H9 (cell line): ENCODE measurements at regions not wholly inside any gene's neighbourhood (a gene's known extent, or its start where the extent isn't known, plus 50 kb on each side); places are given as distances from the start of the nearest gene placed in this dataset.
A peak's percentile ranks its signal among the peaks of the same experiment; 100 is the strongest.

ENCODE experiments used
- DNase-seq: peaks from one replicate; pipeline ENCODE4 v3.0.0-alpha.2; 2017
- H2AFZ ChIP-seq: one replicate; pipeline ENCODE4 v1.6.1; 2013; ENCODE audit warnings: mild to moderate bottlenecking, low read length, control low read depth, moderate library complexity
- H2AK5ac ChIP-seq: 2 replicates; pipeline ENCODE4 v1.6.1; 2013; ENCODE audit warnings: low read length, control low read depth, mixed read lengths; ENCODE audit not compliant: insufficient read length
- H2BK120ac ChIP-seq: one replicate; pipeline ENCODE4 v1.6.1; 2013; ENCODE audit warnings: low read depth, mild to moderate bottlenecking, low read length, control low read depth, inconsistent platforms; ENCODE audit not compliant: poor library complexity, severe bottlenecking
- H2BK12ac ChIP-seq: 2 replicates; pipeline ENCODE4 v1.6.1; 2013; ENCODE audit warnings: low read length, control low read depth, mixed read lengths, low read depth; ENCODE audit not compliant: insufficient read length
- H2BK15ac ChIP-seq: 2 replicates; pipeline ENCODE4 v1.6.1; 2013; ENCODE audit warnings: low read depth, low read length, control low read depth
- H2BK20ac ChIP-seq: one replicate; pipeline ENCODE4 v1.6.1; 2013; ENCODE audit warnings: low read depth, mild to moderate bottlenecking, low read length, control low read depth, inconsistent platforms; ENCODE audit not compliant: poor library complexity, severe bottlenecking
- H2BK5ac ChIP-seq: 2 replicates; pipeline ENCODE4 v1.6.1; 2013; ENCODE audit warnings: low read length, control low read depth, mixed read lengths; ENCODE audit not compliant: insufficient read length
- H3K14ac ChIP-seq: 2 replicates; pipeline ENCODE4 v1.6.1; 2013; ENCODE audit warnings: low read length, control low read depth; ENCODE audit not compliant: insufficient read depth
- H3K18ac ChIP-seq: 2 replicates; pipeline ENCODE4 v1.6.1; 2013; ENCODE audit warnings: low read depth, mild to moderate bottlenecking, mixed read lengths, low read length, control low read depth; ENCODE audit not compliant: insufficient read length
- H3K23ac ChIP-seq: 2 replicates; pipeline ENCODE4 v1.6.1; 2013; ENCODE audit warnings: low read length, control low read depth, mixed read lengths, low read depth; ENCODE audit not compliant: insufficient read length
- H3K23me2 ChIP-seq: 2 replicates; pipeline ENCODE4 v1.6.1; 2013; ENCODE audit warnings: low read depth, mild to moderate bottlenecking, mixed read lengths, low read length, control low read depth; ENCODE audit not compliant: insufficient read length, poor library complexity, severe bottlenecking
- H3K27ac ChIP-seq: 2 replicates; pipeline ENCODE4 v1.5.1; 2013; ENCODE audit warnings: low read length, control low read depth, mixed read lengths, low read depth; ENCODE audit not compliant: insufficient read length
- H3K27me3 ChIP-seq: 2 replicates; pipeline ENCODE4 v1.6.1; 2013; ENCODE audit warnings: low read length, control low read depth, inconsistent platforms; ENCODE audit not compliant: insufficient read depth
- H3K4ac ChIP-seq: 2 replicates; pipeline ENCODE4 v1.6.1; 2013; ENCODE audit warnings: low read depth, mild to moderate bottlenecking, control low read depth, inconsistent platforms, low read length, moderate library complexity
- H3K4me1 ChIP-seq: 2 replicates; pipeline ENCODE4 v1.6.1; 2013; ENCODE audit warnings: low read length, control low read depth, inconsistent platforms; ENCODE audit not compliant: insufficient read depth
- H3K4me2 ChIP-seq: 2 replicates; pipeline ENCODE4 v1.6.1; 2013; ENCODE audit warnings: low read length, control low read depth, mixed read lengths; ENCODE audit not compliant: insufficient read length, insufficient read depth
- H3K56ac ChIP-seq: 2 replicates; pipeline ENCODE4 v1.6.1; 2013; ENCODE audit warnings: low read depth, mild to moderate bottlenecking, mixed read lengths, low read length, control low read depth; ENCODE audit not compliant: insufficient read length
- H3K79me1 ChIP-seq: 2 replicates; pipeline ENCODE4 v1.6.1; 2013; ENCODE audit warnings: low read depth, mild to moderate bottlenecking, moderate library complexity, low read length, control low read depth, inconsistent platforms; ENCODE audit not compliant: insufficient read depth, poor library complexity, severe bottlenecking
- H3K79me2 ChIP-seq: 2 replicates; pipeline ENCODE4 v1.6.1; 2013; ENCODE audit warnings: low read length, control low read depth, inconsistent platforms; ENCODE audit not compliant: insufficient read depth
- H3K9ac ChIP-seq: 2 replicates; pipeline ENCODE4 v1.6.1; 2013; ENCODE audit warnings: low read length, control low read depth, mixed read lengths; ENCODE audit not compliant: insufficient read length; ENCODE audit errors: extremely low read depth
- H3K9me3 ChIP-seq: one replicate; pipeline ENCODE4 v1.6.1; 2013; ENCODE audit warnings: low read depth, low read length, inconsistent platforms; ENCODE audit not compliant: control insufficient read depth
- H3T11ph ChIP-seq: one replicate; pipeline ENCODE4 v1.6.1; 2013; ENCODE audit warnings: mild to moderate bottlenecking, low read length, control low read depth, inconsistent platforms
- H4K20me1 ChIP-seq: one replicate; pipeline ENCODE4 v1.6.1; 2013; ENCODE audit not compliant: control insufficient read depth, insufficient read length, insufficient read depth
- H4K5ac ChIP-seq: 2 replicates; pipeline ENCODE4 v1.6.1; 2013; ENCODE audit warnings: low read depth, mild to moderate bottlenecking, mixed read lengths, low read length, control low read depth; ENCODE audit not compliant: insufficient read length
- H4K8ac ChIP-seq: replicated peaks from 2 replicates; pipeline ENCODE4 v1.6.1; 2013; ENCODE audit warnings: low read length, control low read depth, mixed read lengths, low read depth; ENCODE audit not compliant: insufficient read length
- H4K91ac ChIP-seq: 2 replicates; pipeline ENCODE4 v1.6.1; 2013; ENCODE audit warnings: low read depth, mild to moderate bottlenecking, moderate library complexity, mixed read lengths, low read length, control low read depth; ENCODE audit not compliant: insufficient read length
- H3K27ac Mint-ChIP-seq, 3 experiments: 2 replicates in 2 of 3; 3 replicates in 1 of 3; pipeline ENCODE4 v1.8.0; 2020 to 2021; ENCODE audit warnings: mixed read lengths in 3 of 3, mild to moderate bottlenecking in 1 of 3, moderate library complexity in 1 of 3
- H3K27me3 Mint-ChIP-seq: 2 replicates; pipeline ENCODE4 v1.8.0; 2021; ENCODE audit warnings: low read depth, mild to moderate bottlenecking, moderate library complexity, mixed read lengths
- H3K36me3 Mint-ChIP-seq, 3 experiments: 2 replicates in 2 of 3; 3 replicates in 1 of 3; pipeline ENCODE4 v1.8.0; 2020 to 2021; ENCODE audit warnings: low read depth in 3 of 3, mixed read lengths in 3 of 3; ENCODE audit not compliant: insufficient read depth in 1 of 3
- H3K4me1 Mint-ChIP-seq, 2 experiments: 2 replicates each; pipeline ENCODE4 v1.8.0; 2020; ENCODE audit warnings: mixed read lengths in 2 of 2
- H3K4me3 Mint-ChIP-seq, 2 experiments: 2 replicates in 1 of 2; 3 replicates in 1 of 2; pipeline ENCODE4 v1.8.0; 2020 to 2021; ENCODE audit warnings: mild to moderate bottlenecking in 2 of 2, mixed read lengths in 2 of 2, moderate library complexity in 1 of 2
- H3K9me3 Mint-ChIP-seq, 2 experiments: 2 replicates in 1 of 2; 3 replicates in 1 of 2; pipeline ENCODE4 v1.8.0; 2020; ENCODE audit warnings: mild to moderate bottlenecking in 2 of 2, mixed read lengths in 2 of 2, moderate library complexity in 1 of 2
- CTCF ChIP-seq: fragments of 200-600 bp; sonication (generic); conservative IDR thresholded peaks from 3 replicates; pipeline ENCODE4 v1.8.0; 2021; ENCODE audit warnings: antibody characterized with exemption, mild to moderate bottlenecking
- WGBS: extraction: QIAGEN DNeasy Blood & Tissue Kit; methylation state at CpG from one replicate; pipeline ENCODE4 v1.1.7; 2013; ENCODE audit warnings: missing lambda C conversion rate, low lambda C conversion rate, mixed read lengths; ENCODE audit not compliant: insufficient read length; ENCODE audit errors: extremely low coverage; 5-methylcytosine and 5-hydroxymethylcytosine counted together

GRCh38 chr2:22377268-22377667 is 1007.7 kb upstream of the KLHL29 start:
- peaks cover 7 to 8% of the 10 kb centered on the region in 2 experiments for H3K4me1 Mint-ChIP-seq
- Histone ChIP-seq H3K27ac (no peak overlapping the region), H3K18ac (no peak overlapping the region), H4K5ac (no peak overlapping the region), H3T11ph (no peak overlapping the region), H3K14ac (no peak overlapping the region), H2BK5ac (no peak overlapping the region), H4K91ac (no peak overlapping the region), H2BK20ac (no peak overlapping the region), H2BK12ac (no peak overlapping the region), H3K23ac (no peak overlapping the region), H2BK120ac (no peak overlapping the region), H2BK15ac (no peak overlapping the region), H3K27me3 (no peaks in the 10 kb centered on the region), H3K4ac (no peak overlapping the region), H3K4me2 (no peak overlapping the region), H3K56ac (no peak overlapping the region), H3K23me2 (no peaks in the 10 kb centered on the region), H2AK5ac (no peak overlapping the region), H3K9ac (no peak overlapping the region), H4K8ac (no peak overlapping the region), H4K20me1 (no peaks in the 10 kb centered on the region), H3K79me1 (no peaks in the 10 kb centered on the region), H3K4me1 (peaks cover 4% of the 10 kb centered on the region; the same call in 1 of the 2 replicates), H2AFZ (no peak overlapping the region), H3K9me3 (no peaks in the 10 kb centered on the region), H3K79me2 (no peaks in the 10 kb centered on the region)
- H3K9me3 Mint-ChIP-seq: no peaks in the 10 kb centered on the region
- no peaks in the 10 kb centered on the region; the same call in 1 of the 2 replicates for H3K27me3 Mint-ChIP-seq
- no peak for TF ChIP-seq CTCF
- no CpG with 5 or more reads among the region's 6 CpGs for WGBS
- no peak for DNase-seq
- H3K4me3 Mint-ChIP-seq: no peak overlapping the region
- H3K36me3 Mint-ChIP-seq: no peaks in the 10 kb centered on the region
- peak overlapping the region in 1 of 3 experiments; percentile 2; a peak in 1 of 7 replicates for H3K27ac Mint-ChIP-seq
